Activated T-helper 1 cell treated with anti-CD3 and anti-CD28 coated beads, Interleukin-12 subunit alpha, Interleukin-12 subunit beta, Interleukin-2, Interleukin-4 antibody, amounts not matched to agents 30 ng/mL and 10 ng/mL and 1 ng/mL, durations not matched to agents 14 hours and 24 hours and 36 hours (primary cell): ENCODE measurements at regions not wholly inside any gene's neighbourhood (a gene's known extent, or its start where the extent isn't known, plus 50 kb on each side); places are given as distances from the start of the nearest gene placed in this dataset.

ENCODE experiments used
- DNase-seq: peaks from one replicate; pipeline ENCODE4 v3.0.0; 2021; ENCODE audit warnings: low spot score
- H3K27ac Mint-ChIP-seq: one replicate; pipeline ENCODE4 v1.8.0; 2021; ENCODE audit warnings: mild to moderate bottlenecking, mixed read lengths
- H3K27me3 Mint-ChIP-seq: one replicate; pipeline ENCODE4 v1.8.0; 2022; ENCODE audit warnings: mild to moderate bottlenecking, moderate library complexity, mixed read lengths; ENCODE audit not compliant: insufficient read depth
- H3K36me3 Mint-ChIP-seq: one replicate; pipeline ENCODE4 v1.8.0; 2021; ENCODE audit warnings: low read depth, mixed read lengths
- H3K4me1 Mint-ChIP-seq: one replicate; pipeline ENCODE4 v1.8.0; 2021; ENCODE audit warnings: low read depth, mixed read lengths
- H3K4me3 Mint-ChIP-seq: one replicate; pipeline ENCODE4 v1.8.0; 2021; ENCODE audit warnings: mild to moderate bottlenecking, moderate library complexity, mixed read lengths
- H3K9me3 Mint-ChIP-seq: one replicate; pipeline ENCODE4 v1.8.0; 2021; ENCODE audit warnings: mixed read lengths
- intact Hi-C: fragments of 100-400 bp; cut with micrococcal nuclease; formaldehyde crosslinking; loops from one replicate; pipeline ENCODE4 v1.15.1; 2024

GRCh38 chr1:222087221-222087920, 345.5 kb upstream of the DUSP10 start:
- Mint-ChIP-seq H3K4me1 (no peaks in the 10 kb centered on the region), H3K4me3 (no peak overlapping the region), H3K36me3 (no peaks in the 10 kb centered on the region), H3K27me3 (peaks cover 3% of the 10 kb centered on the region), H3K9me3 (no peaks in the 10 kb centered on the region), H3K27ac (no peak overlapping the region)
- intact Hi-C loops = no loop called here
- no peak for DNase-seq

- Mint-ChIP-seq H3K4me3 (no peak overlapping the region), H3K27me3 (peaks cover 5% of the 10 kb centered on the region), H3K9me3 (no peaks in the 10 kb centered on the region), H3K36me3 (no peaks in the 10 kb centered on the region), H3K4me1 (no peaks in the 10 kb centered on the region), H3K27ac (no peak overlapping the region)
- intact Hi-C loops = no loop called here
- DNase-seq = no peak
These were observed 343.1 kb upstream of the DUSP10 start for GRCh38 chr1:222084996-222085395.

GRCh38 chr1:222084048-222084447, 342.2 kb upstream of the DUSP10 start:
- H3K27me3 Mint-ChIP-seq = peaks cover 8% of the 10 kb centered on the region
- H3K4me1 Mint-ChIP-seq = no peaks in the 10 kb centered on the region
- no peak for DNase-seq
- H3K36me3 Mint-ChIP-seq = no peaks in the 10 kb centered on the region
- intact Hi-C loops = no loop called here
- H3K9me3 Mint-ChIP-seq = no peaks in the 10 kb centered on the region
- H3K27ac Mint-ChIP-seq = no peak overlapping the region
- H3K4me3 Mint-ChIP-seq = no peak overlapping the region

GRCh38 chr1:222081859-222082258, 340.0 kb upstream of the DUSP10 start:
- intact Hi-C loops = no loop called here
- Mint-ChIP-seq H3K36me3 (no peaks in the 10 kb centered on the region), H3K9me3 (no peaks in the 10 kb centered on the region), H3K4me1 (no peaks in the 10 kb centered on the region), H3K27me3 (peaks cover 9% of the 10 kb centered on the region), H3K4me3 (no peak overlapping the region), H3K27ac (no peak overlapping the region)
- DNase-seq = no peak

GRCh38 chr1:222079566-222079965, 337.7 kb upstream of the DUSP10 start:
- Mint-ChIP-seq H3K36me3 (no peaks in the 10 kb centered on the region), H3K9me3 (no peaks in the 10 kb centered on the region), H3K4me1 (no peaks in the 10 kb centered on the region), H3K4me3 (no peak overlapping the region), H3K27ac (no peak overlapping the region), H3K27me3 (peaks cover 6% of the 10 kb centered on the region)
- intact Hi-C loops = no loop called here
- no peak for DNase-seq

- H3K27me3 Mint-ChIP-seq = peaks cover 6% of the 10 kb centered on the region
These were observed 335.3 kb upstream of the DUSP10 start for GRCh38 chr1:222077206-222077605.

GRCh38 chr1:222074317-222074716, 332.4 kb upstream of the DUSP10 start:
- Mint-ChIP-seq H3K27me3 (peaks cover 4% of the 10 kb centered on the region), H3K4me1 (no peaks in the 10 kb centered on the region), H3K36me3 (no peaks in the 10 kb centered on the region), H3K9me3 (no peaks in the 10 kb centered on the region), H3K4me3 (no peak overlapping the region), H3K27ac (no peak overlapping the region)
- intact Hi-C loops = no loop called here
- DNase-seq = no peak

More at GRCh38 chr1:222077206-222077605, 335.3 kb upstream of the DUSP10 start:
- Mint-ChIP-seq H3K36me3 (no peaks in the 10 kb centered on the region), H3K4me3 (no peak overlapping the region), H3K4me1 (no peaks in the 10 kb centered on the region), H3K9me3 (no peaks in the 10 kb centered on the region), H3K27ac (no peak overlapping the region)
- DNase-seq = no peak
- intact Hi-C loops = no loop called here

- H3K36me3 Mint-ChIP-seq = no peaks in the 10 kb centered on the region
- no peaks in the 10 kb centered on the region for H3K27me3 Mint-ChIP-seq
- no peaks in the 10 kb centered on the region for H3K4me1 Mint-ChIP-seq
- H3K9me3 Mint-ChIP-seq = no peaks in the 10 kb centered on the region
- intact Hi-C loops = no loop called here
- H3K4me3 Mint-ChIP-seq = no peak overlapping the region
- no peak for DNase-seq
- no peak overlapping the region for H3K27ac Mint-ChIP-seq
These were observed 331.6 kb upstream of the DUSP10 start for GRCh38 chr1:222073307-222073995.

- DNase-seq = no peak
- H3K27me3 Mint-ChIP-seq = no peaks in the 10 kb centered on the region
- H3K9me3 Mint-ChIP-seq = no peaks in the 10 kb centered on the region
- H3K27ac Mint-ChIP-seq = no peak overlapping the region
- H3K4me1 Mint-ChIP-seq = no peaks in the 10 kb centered on the region
- no peaks in the 10 kb centered on the region for H3K36me3 Mint-ChIP-seq
- H3K4me3 Mint-ChIP-seq = no peak overlapping the region
- intact Hi-C loops = no loop called here
These were observed 329.5 kb upstream of the DUSP10 start for GRCh38 chr1:222071387-222071786.

- Mint-ChIP-seq H3K4me3 (no peak overlapping the region), H3K27me3 (no peaks in the 10 kb centered on the region), H3K36me3 (no peaks in the 10 kb centered on the region), H3K9me3 (peaks cover 10% of the 10 kb centered on the region), H3K4me1 (no peaks in the 10 kb centered on the region), H3K27ac (no peak overlapping the region)
- intact Hi-C loops = no loop called here
- no peak for DNase-seq
These were observed 327.0 kb upstream of the DUSP10 start for GRCh38 chr1:222068937-222069336.

- DNase-seq = no peak
- Mint-ChIP-seq H3K4me3 (no peak overlapping the region), H3K36me3 (no peaks in the 10 kb centered on the region), H3K9me3 (peaks cover 11% of the 10 kb centered on the region), H3K27ac (no peak overlapping the region), H3K4me1 (no peaks in the 10 kb centered on the region), H3K27me3 (no peaks in the 10 kb centered on the region)
- intact Hi-C loops = no loop called here
These were observed 326.2 kb upstream of the DUSP10 start for GRCh38 chr1:222068101-222068500.

GRCh38 chr1:222066539-222066938, 324.6 kb upstream of the DUSP10 start:
- Mint-ChIP-seq H3K4me1 (no peaks in the 10 kb centered on the region), H3K4me3 (no peak overlapping the region), H3K27me3 (no peaks in the 10 kb centered on the region), H3K36me3 (no peaks in the 10 kb centered on the region), H3K9me3 (peaks cover 11% of the 10 kb centered on the region), H3K27ac (no peak overlapping the region)
- DNase-seq = no peak
- intact Hi-C loops = no loop called here

- Mint-ChIP-seq H3K4me3 (no peak overlapping the region), H3K27me3 (no peaks in the 10 kb centered on the region), H3K4me1 (no peaks in the 10 kb centered on the region), H3K36me3 (no peaks in the 10 kb centered on the region), H3K27ac (no peak overlapping the region), H3K9me3 (peaks cover 11% of the 10 kb centered on the region)
- no peak for DNase-seq
- intact Hi-C loops = no loop called here
These were observed 323.3 kb upstream of the DUSP10 start for GRCh38 chr1:222065234-222065633.
